Tibial nerve (tissue), 4 donors: ENCODE measurements at regions not wholly inside any gene's neighbourhood (a gene's known extent, or its start where the extent isn't known, plus 50 kb on each side); places are given as distances from the start of the nearest gene placed in this dataset.

ENCODE experiments used
- DNase-seq, 2 donors: peaks; one replicate each; pipeline ENCODE4 v3.0.0-alpha.2; 2019; ENCODE audit warnings: low spot score in 2 of 2
- H3K27ac ChIP-seq, 4 donors: fragments of 200-600 bp; sonication (generic) in 3 of 4; one replicate each; pipeline ENCODE4 v1.5.1; 2017 to 2019; ENCODE audit warnings: mild to moderate bottlenecking in 1 of 4
- H3K27me3 ChIP-seq, 2 donors: fragments of 200-600 bp; sonication (generic) in 1 of 2; one replicate each; pipeline versions ENCODE4 v1.5.1 to v1.6.0; 2017 to 2019
- H3K36me3 ChIP-seq, 3 donors: fragments of 200-600 bp; sonication (generic); one replicate each; pipeline ENCODE4 v1.5.1; 2018 to 2019
- H3K4me1 ChIP-seq, 4 donors: fragments of 200-600 bp; sonication (generic) in 3 of 4; one replicate each; pipeline ENCODE4 v1.5.1; 2017 to 2019
- H3K4me3 ChIP-seq, 4 donors: fragments of 200-600 bp; sonication (generic) in 3 of 4; one replicate each; pipeline ENCODE4 v1.5.1; 2017 to 2019; ENCODE audit warnings: mild to moderate bottlenecking in 1 of 4, moderate library complexity in 1 of 4
- H3K9me3 ChIP-seq, 4 donors: fragments of 200-600 bp; sonication (generic) in 3 of 4; one replicate each; pipeline ENCODE4 v1.5.1; 2017 to 2019
- EP300 ChIP-seq, 2 donors: sonication (generic); formaldehyde crosslinking; IDR thresholded peaks; one replicate each; pipeline ENCODE4 v1.6.1; 2017; ENCODE audit warnings: antibody characterized with exemption in 2 of 2, mild to moderate bottlenecking in 1 of 2
- POLR2A ChIP-seq, 2 donors: fragments of 450-650 bp; IDR thresholded peaks; one replicate each; pipeline ENCODE4 v1.6.1; 2017; ENCODE audit warnings: antibody characterized with exemption in 2 of 2, mild to moderate bottlenecking in 2 of 2, moderate library complexity in 2 of 2
- WGBS, 2 donors: methylation state at CpG; one replicate each; pipeline ENCODE4 v1.1.5; 2018; 5-methylcytosine and 5-hydroxymethylcytosine counted together
- TF ChIP-seq, protein P1 (sequence below), 5 experiments: fragments of 200-600 bp in 3 of 5; fragments of 450-650 bp in 2 of 5; sonication (generic) in 3 of 5; IDR thresholded peaks; one replicate each; pipeline ENCODE4 v1.5.1; 2016 to 2019; ENCODE audit warnings: antibody characterized with exemption in 5 of 5, mild to moderate bottlenecking in 3 of 5, moderate library complexity in 2 of 5

DNA sequence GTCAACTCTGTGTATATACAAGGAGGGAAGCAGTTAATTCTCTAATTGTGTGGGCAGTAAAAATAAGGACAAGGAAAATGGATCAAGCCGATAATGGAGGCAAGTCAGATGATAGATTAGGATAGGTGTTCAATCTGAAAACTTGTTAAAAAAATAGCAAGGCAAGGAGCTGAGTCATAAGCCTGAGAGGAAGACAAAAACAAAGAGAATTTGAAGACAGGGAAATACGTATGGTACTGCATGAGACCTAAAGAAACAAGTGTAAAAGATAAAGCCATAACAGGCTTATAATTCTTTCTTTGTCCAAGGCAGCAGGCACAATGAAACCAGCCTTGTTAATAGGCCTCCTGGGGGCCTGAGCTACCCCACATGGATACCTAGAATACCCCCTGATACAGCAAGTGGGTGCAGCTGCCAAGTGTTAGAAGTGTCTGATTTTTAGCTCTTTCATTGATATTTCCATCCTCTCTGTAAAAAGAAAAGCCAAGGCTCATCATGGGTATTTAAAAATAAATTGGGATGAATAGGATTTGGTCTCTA is 1570.6 kb upstream of the LRRTM3 start:
- no peak for DNase-seq
- 62 to 69% methylated on average over 2 of the region's 2 CpGs for WGBS, 2 donors
- H3K27me3 ChIP-seq = no peaks in the 10 kb centered on the region
- H3K4me3 ChIP-seq = no peak overlapping the region
- H3K9me3 ChIP-seq = no peaks in the 10 kb centered on the region
- TF ChIP-seq, protein P1, sequence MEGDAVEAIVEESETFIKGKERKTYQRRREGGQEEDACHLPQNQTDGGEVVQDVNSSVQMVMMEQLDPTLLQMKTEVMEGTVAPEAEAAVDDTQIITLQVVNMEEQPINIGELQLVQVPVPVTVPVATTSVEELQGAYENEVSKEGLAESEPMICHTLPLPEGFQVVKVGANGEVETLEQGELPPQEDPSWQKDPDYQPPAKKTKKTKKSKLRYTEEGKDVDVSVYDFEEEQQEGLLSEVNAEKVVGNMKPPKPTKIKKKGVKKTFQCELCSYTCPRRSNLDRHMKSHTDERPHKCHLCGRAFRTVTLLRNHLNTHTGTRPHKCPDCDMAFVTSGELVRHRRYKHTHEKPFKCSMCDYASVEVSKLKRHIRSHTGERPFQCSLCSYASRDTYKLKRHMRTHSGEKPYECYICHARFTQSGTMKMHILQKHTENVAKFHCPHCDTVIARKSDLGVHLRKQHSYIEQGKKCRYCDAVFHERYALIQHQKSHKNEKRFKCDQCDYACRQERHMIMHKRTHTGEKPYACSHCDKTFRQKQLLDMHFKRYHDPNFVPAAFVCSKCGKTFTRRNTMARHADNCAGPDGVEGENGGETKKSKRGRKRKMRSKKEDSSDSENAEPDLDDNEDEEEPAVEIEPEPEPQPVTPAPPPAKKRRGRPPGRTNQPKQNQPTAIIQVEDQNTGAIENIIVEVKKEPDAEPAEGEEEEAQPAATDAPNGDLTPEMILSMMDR (IDR thresholded peaks at IDR 0.05) = no peak
- TF ChIP-seq EP300 (IDR thresholded peaks at IDR 0.05) = no peak
- TF ChIP-seq POLR2A (IDR thresholded peaks at IDR 0.05) = no peak
- H3K36me3 ChIP-seq = no peaks in the 10 kb centered on the region
- no peak overlapping the region for H3K27ac ChIP-seq
- no peaks in the 10 kb centered on the region for H3K4me1 ChIP-seq

DNA sequence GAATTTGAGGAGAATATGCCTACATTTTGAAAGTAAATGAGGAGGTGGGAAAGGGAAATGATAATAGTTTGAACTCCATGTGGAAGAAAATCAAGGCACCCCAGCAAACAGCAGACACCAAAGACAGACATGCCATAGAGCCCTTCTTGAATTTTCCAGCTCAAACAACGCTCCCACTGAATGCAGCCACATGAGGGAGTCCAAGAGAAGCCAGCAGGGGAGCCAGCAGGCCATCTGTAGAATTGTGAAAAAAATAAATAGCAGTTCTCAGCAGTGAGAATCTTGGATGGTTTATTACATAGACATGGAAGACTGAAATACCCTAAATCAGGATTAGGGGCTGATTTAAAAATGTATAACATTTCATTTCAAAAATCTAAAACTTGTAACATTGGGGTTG is 1567.3 kb upstream of the LRRTM3 start:
- H3K36me3 ChIP-seq = no peaks in the 10 kb centered on the region
- TF ChIP-seq POLR2A (IDR thresholded peaks at IDR 0.05) (no peak), EP300 (IDR thresholded peaks at IDR 0.05) (no peak)
- TF ChIP-seq, protein P1 (IDR thresholded peaks at IDR 0.05) = peak in 1 of 5 experiments; percentile 22
- H3K27ac ChIP-seq = no peak overlapping the region
- H3K4me3 ChIP-seq = no peak overlapping the region
- no peaks in the 10 kb centered on the region for H3K9me3 ChIP-seq
- H3K4me1 ChIP-seq = no peaks in the 10 kb centered on the region
- DNase-seq = no peak
- 41 to 54% methylated on average over 1 of the region's 1 CpG for WGBS, 2 donors
- no peaks in the 10 kb centered on the region for H3K27me3 ChIP-seq

- Histone ChIP-seq H3K27me3 (no peaks in the 10 kb centered on the region), H3K9me3 (no peaks in the 10 kb centered on the region), H3K4me1 (no peaks in the 10 kb centered on the region), H3K27ac (no peak overlapping the region), H3K36me3 (no peaks in the 10 kb centered on the region), H3K4me3 (no peak overlapping the region)
- no peak for DNase-seq
- 92 to 93% methylated on average over 2 of the region's 2 CpGs for WGBS, 2 donors
- TF ChIP-seq EP300 (IDR thresholded peaks at IDR 0.05) (no peak), POLR2A (IDR thresholded peaks at IDR 0.05) (no peak)
- TF ChIP-seq, protein P1 (IDR thresholded peaks at IDR 0.05) = no peak
Measured at GRCh38 chr10:65360497-65360896, 1565.3 kb upstream of the LRRTM3 start.

DNA sequence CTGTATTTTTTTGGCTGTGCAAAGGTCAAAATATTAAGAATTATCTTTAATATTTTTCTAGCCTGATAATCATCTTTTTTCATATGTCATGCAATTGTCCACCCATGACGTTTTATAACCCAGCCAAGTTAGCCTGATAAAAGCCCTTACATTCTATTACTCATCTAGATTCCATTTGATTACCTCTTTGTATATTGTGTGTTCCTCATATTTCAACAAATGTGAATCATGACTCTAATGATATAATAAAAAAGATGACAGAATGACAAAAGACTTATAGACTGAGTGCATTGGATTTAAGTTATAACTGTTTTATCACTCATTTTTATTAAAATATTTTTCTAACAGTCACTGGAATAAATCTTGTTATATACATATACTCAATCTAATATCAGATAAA is 1560.0 kb upstream of the LRRTM3 start:
- H3K27ac ChIP-seq = no peak overlapping the region
- no peaks in the 10 kb centered on the region for H3K36me3 ChIP-seq
- no peak overlapping the region for H3K4me3 ChIP-seq
- no peaks in the 10 kb centered on the region for H3K9me3 ChIP-seq
- H3K27me3 ChIP-seq = no peaks in the 10 kb centered on the region
- no peak for DNase-seq
- 49 to 53% methylated on average over 1 of the region's 1 CpG for WGBS, 2 donors
- no peaks in the 10 kb centered on the region for H3K4me1 ChIP-seq
- TF ChIP-seq POLR2A (IDR thresholded peaks at IDR 0.05) (no peak), EP300 (IDR thresholded peaks at IDR 0.05) (no peak)
- TF ChIP-seq, protein P1 (IDR thresholded peaks at IDR 0.05) = no peak

DNA sequence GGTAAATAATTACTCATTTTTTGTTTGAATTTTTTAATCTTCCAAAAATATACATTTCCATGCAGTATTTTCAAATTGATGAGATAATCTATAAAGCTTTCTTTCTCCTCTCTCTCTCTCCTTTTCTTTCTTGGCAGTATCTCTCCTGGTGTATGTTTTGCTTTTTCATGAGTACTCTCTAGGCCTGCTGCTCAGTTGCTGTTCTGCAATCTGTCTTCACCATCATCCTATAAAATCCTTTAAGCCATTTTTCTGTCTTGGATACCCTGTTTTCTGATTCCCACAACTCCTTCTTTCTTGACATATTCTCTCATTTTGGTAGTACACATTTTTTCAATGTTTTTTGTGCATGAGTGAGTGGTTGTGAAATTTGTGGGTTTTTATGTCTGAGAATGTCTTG is 1558.1 kb upstream of the LRRTM3 start:
- no peaks in the 10 kb centered on the region for H3K9me3 ChIP-seq
- H3K27me3 ChIP-seq = no peaks in the 10 kb centered on the region
- no peak overlapping the region for H3K4me3 ChIP-seq
- TF ChIP-seq EP300 (IDR thresholded peaks at IDR 0.05) = no peak
- no peak for TF ChIP-seq POLR2A (IDR thresholded peaks at IDR 0.05)
- TF ChIP-seq, protein P1 (IDR thresholded peaks at IDR 0.05) = no peak
- H3K27ac ChIP-seq = no peak overlapping the region
- H3K36me3 ChIP-seq = no peaks in the 10 kb centered on the region
- H3K4me1 ChIP-seq = no peaks in the 10 kb centered on the region
- no peak for DNase-seq
